ENCODE measurements at regions not wholly inside any gene's neighbourhood (a gene's known extent, or its start where the extent isn't known, plus 50 kb on each side); places are given as distances from the start of the nearest gene placed in this dataset.

- CTCF ChIA-PET: interaction anchor here (1.0 kb wide), 1 partner anchor 182 kb away, joined by 3 read pairs; no protein-coding TSS in a partner anchor
These were observed 76.4 kb upstream of the PRSS58 start for GRCh38 chr7:142334236-142334635.

GRCh38 chr7:142332421-142332820, 74.6 kb upstream of the PRSS58 start:
- H3K4me3 ChIP-seq (ENCODE audit: low read depth, low read length): no peak overlapping the region
- ChIA-PET POLR2A (no interaction called here), CTCF (no interaction called here)
- DNase-seq (ENCODE audit: low read depth, low spot score): no peak
- TF ChIP-seq, protein P1, sequence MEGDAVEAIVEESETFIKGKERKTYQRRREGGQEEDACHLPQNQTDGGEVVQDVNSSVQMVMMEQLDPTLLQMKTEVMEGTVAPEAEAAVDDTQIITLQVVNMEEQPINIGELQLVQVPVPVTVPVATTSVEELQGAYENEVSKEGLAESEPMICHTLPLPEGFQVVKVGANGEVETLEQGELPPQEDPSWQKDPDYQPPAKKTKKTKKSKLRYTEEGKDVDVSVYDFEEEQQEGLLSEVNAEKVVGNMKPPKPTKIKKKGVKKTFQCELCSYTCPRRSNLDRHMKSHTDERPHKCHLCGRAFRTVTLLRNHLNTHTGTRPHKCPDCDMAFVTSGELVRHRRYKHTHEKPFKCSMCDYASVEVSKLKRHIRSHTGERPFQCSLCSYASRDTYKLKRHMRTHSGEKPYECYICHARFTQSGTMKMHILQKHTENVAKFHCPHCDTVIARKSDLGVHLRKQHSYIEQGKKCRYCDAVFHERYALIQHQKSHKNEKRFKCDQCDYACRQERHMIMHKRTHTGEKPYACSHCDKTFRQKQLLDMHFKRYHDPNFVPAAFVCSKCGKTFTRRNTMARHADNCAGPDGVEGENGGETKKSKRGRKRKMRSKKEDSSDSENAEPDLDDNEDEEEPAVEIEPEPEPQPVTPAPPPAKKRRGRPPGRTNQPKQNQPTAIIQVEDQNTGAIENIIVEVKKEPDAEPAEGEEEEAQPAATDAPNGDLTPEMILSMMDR (IDR thresholded peaks at IDR 0.05; ENCODE audit: insufficient read depth, low read length, missing control alignments): no peak

More at GRCh38 chr7:142334236-142334635, 76.4 kb upstream of the PRSS58 start:
- POLR2A ChIA-PET: no interaction called here
- TF ChIP-seq, protein P1 (IDR thresholded peaks at IDR 0.05; ENCODE audit: insufficient read depth, low read length, missing control alignments): no peak
- no peak for DNase-seq (ENCODE audit: low read depth, low spot score)
- H3K4me3 ChIP-seq (ENCODE audit: low read depth, low read length): no peak overlapping the region

GRCh38 chr7:142331941-142332340, 74.1 kb upstream of the PRSS58 start:
- no peak for DNase-seq (ENCODE audit: low read depth, low spot score)
- H3K4me3 ChIP-seq (ENCODE audit: low read depth, low read length): no peak overlapping the region
- TF ChIP-seq, protein P1 (IDR thresholded peaks at IDR 0.05; ENCODE audit: insufficient read depth, low read length, missing control alignments): no peak
- CTCF ChIA-PET: no interaction called here
- POLR2A ChIA-PET: no interaction called here

DNA sequence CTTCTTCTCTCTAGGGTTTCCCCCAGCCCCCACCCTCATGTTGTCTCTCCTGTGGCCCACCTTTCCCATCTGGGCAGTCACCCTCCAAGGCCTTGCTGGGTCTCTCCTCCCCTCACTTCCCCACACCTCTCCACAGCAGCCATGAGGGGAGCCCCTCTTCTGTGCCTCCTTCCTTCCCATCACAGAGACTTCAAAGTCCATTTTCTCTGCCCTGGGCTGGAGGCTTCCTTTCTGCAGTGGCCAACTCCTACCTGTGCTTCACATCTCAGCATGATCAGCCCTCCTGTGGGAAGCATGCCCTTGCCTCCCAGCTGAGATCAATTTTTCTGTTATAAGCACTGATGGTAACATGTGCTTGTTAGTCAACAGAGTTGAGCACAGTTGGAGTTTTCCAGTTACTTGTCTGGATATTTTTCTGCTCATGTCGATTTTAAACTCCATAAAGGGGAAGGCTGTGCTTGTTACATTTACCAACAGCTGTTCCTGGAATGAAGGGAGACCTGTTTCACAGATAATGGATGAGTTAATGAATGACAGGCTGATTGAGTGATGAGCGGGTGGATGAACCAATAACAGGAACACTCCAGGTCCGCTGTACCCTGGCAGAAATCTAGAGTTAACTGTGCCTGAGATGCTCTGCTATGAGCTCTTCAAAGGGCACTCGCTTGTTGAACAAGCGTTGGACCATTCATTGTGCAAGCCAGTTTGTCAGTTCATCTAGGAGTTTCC, 71.4 kb upstream of the PRSS58 start:
- CTCF ChIA-PET: interaction anchor here (2.1 kb wide), 1 partner anchor 10 kb away, joined by 7 read pairs; no protein-coding TSS in a partner anchor

DNA sequence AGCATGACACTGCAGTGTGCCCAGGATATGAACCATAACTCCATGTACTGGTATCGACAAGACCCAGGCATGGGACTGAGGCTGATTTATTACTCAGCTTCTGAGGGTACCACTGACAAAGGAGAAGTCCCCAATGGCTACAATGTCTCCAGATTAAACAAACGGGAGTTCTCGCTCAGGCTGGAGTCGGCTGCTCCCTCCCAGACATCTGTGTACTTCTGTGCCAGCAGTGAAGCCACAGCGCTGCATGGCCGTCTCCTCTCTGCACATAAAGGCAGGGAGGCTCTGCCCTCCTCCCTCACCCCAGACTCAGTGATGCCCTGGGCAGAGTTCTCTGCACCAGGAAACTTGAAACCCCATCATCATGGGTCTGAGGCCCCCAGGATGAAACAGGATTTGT, 70.7 kb upstream of the PRSS58 start:
- no peak for DNase-seq (ENCODE audit: low read depth, low spot score)
- ChIA-PET CTCF (no interaction called here), POLR2A (no interaction called here)
- H3K4me3 ChIP-seq (ENCODE audit: low read depth, low read length): no peak overlapping the region
- TF ChIP-seq, protein P1 (IDR thresholded peaks at IDR 0.05; ENCODE audit: insufficient read depth, low read length, missing control alignments): no peak

More for the DNA sequence above, 71.4 kb upstream of the PRSS58 start:
- POLR2A ChIA-PET: no interaction called here
- TF ChIP-seq, protein P1 (IDR thresholded peaks at IDR 0.05; ENCODE audit: insufficient read depth, low read length, missing control alignments): no peak
- no peak for DNase-seq (ENCODE audit: low read depth, low spot score)
- no peak overlapping the region for H3K4me3 ChIP-seq (ENCODE audit: low read depth, low read length)

DNA sequence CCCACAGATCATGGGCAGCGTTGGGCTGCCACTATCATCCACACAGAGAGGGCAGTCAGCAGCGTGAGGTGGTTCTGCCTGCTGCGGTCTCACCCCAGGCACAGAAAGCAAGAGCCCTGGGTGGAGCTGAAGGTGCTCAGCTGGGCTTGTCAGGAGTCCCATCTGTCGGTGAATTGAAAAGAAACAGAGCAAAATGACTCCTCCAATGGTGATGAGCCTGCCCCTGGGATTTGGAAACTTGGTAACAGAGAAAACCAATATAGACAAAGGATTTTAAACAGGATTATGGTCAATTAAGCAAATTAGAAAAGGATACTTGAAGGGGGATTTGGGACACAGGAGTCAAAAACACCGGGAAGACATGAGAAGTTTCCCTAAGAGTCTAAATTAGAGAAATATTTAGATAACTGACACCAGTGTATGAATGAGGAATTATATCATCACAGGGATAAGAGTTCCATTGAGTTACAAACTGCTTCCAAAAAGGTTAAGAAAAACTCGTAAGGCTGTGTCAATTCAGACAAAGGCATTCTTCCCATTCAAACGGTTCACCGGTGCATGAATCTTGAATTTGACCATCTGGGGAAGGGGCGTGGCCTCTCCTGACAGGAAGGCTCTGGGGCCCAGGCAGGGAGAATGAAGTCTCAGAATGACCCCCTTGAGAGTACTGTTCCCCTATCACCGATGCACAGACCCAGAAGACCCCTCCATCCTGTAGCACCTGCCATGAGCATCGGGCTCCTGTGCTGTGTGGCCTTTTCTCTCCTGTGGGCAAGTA, 70.0 kb upstream of the PRSS58 start:
- DNase-seq (ENCODE audit: low read depth, low spot score): no peak
- H3K4me3 ChIP-seq (ENCODE audit: low read depth, low read length): no peak overlapping the region
- CTCF ChIA-PET: no interaction called here
- POLR2A ChIA-PET: no interaction called here
- TF ChIP-seq, protein P1 (IDR thresholded peaks at IDR 0.05; ENCODE audit: insufficient read depth, low read length, missing control alignments): no peak

All from AG04449 (cell line).